Hepatocyte (in vitro differentiated cells): ENCODE measurements at regions not wholly inside any gene's neighbourhood (a gene's known extent, or its start where the extent isn't known, plus 50 kb on each side); places are given as distances from the start of the nearest gene placed in this dataset.

Source experiments
- CTCF ChIP-seq: fragments of 200-600 bp; sonication (generic); IDR thresholded peaks from 2 replicates; pipeline ENCODE4 v1.5.1; 2016; ENCODE audit warnings: antibody characterized with exemption, mild to moderate bottlenecking; ENCODE audit not compliant: poor library complexity
- EZH2 ChIP-seq: fragments of 200-600 bp; sonication (generic); IDR thresholded peaks from 2 replicates; pipeline ENCODE4 v1.6.1; 2016; ENCODE audit warnings: antibody characterized with exemption, mild to moderate bottlenecking, borderline replicate concordance
- EZH2phosphoT487 ChIP-seq: fragments of 200-600 bp; sonication (generic); IDR thresholded peaks from one replicate; pipeline ENCODE4 v1.6.1; 2018; ENCODE audit warnings: antibody characterized with exemption, mild to moderate bottlenecking, low read depth, moderate library complexity; ENCODE audit not compliant: unreplicated experiment, severe bottlenecking

- no peak for TF ChIP-seq CTCF
- no peak for TF ChIP-seq EZH2
- no peak for TF ChIP-seq EZH2phosphoT487
These were observed 396.9 kb downstream of the LRIG3 start for GRCh38 chr12:58523360-58523759.
